Sigmoid colon (tissue), 4 donors: ENCODE measurements at regions not wholly inside any gene's neighbourhood (a gene's known extent, or its start where the extent isn't known, plus 50 kb on each side); places are given as distances from the start of the nearest gene placed in this dataset.

Experiments used
- CTCF ChIP-seq, 4 experiments: fragments of 450-650 bp in 3 of 4; fragments of 200-600 bp in 1 of 4; IDR thresholded peaks; one replicate each; pipeline ENCODE4 v1.5.1; 2016 to 2019; ENCODE audit warnings: antibody characterized with exemption in 4 of 4, mild to moderate bottlenecking in 3 of 4, moderate library complexity in 2 of 4
- POLR2AphosphoS5 ChIP-seq, 4 donors: sonication (generic); formaldehyde crosslinking; IDR thresholded peaks; one replicate each; pipeline ENCODE4 v1.6.1; 2017; ENCODE audit warnings: antibody characterized with exemption in 4 of 4

- no peak for TF ChIP-seq CTCF (IDR thresholded peaks at IDR 0.05)
- TF ChIP-seq POLR2AphosphoS5 (IDR thresholded peaks at IDR 0.05) = no peak
Measured at GRCh38 chr4:94038195-94038594, 169.5 kb upstream of the SMARCAD1 start.
